Suppressor macrophage treated with lipopolysaccharide for 4 hours (primary cell): ENCODE measurements at regions not wholly inside any gene's neighbourhood (a gene's known extent, or its start where the extent isn't known, plus 50 kb on each side); places are given as distances from the start of the nearest gene placed in this dataset.

ENCODE experiments used
- DNase-seq: peaks from one replicate; pipeline ENCODE4 v3.0.0-alpha.2; 2020

DNA sequence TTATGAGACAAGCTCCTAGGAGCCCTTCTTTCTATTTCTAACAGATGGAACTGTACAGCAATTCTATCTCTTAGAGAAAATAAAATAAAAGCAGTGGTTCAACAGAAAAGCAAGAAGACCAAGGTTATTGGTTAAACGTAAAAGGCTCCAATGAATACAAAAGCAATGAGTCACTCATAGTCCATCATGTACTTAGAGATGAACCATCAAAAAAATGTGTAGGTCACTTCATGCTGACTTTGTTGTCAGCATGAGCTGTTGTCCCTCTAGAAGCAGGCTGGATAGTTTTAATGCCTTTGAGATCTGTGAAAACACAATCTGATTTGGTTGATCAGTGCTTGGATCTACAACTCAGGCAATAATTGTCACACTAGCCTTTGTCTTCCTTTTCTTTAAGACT lies 378.6 kb upstream of the ANXA10 start:
- no peak for DNase-seq

DNA sequence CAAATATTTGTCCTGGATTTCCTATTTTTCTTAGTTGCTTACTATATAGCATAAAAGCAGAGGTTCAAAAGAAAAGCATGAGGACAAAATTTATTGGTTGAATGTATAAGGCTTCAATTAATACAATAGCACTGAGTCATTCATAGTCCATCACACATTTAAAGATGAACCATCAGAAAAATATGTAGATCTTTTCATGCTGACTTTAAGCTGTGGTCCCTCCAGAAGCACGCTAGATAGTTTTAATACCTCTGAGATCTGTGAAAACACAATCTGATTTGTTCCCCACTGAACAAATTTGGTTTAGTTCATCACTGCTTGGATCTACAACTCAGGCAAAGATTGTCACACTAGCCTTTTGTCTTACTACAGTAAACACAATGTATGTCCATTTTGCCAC lies 377.2 kb upstream of the ANXA10 start:
- no peak for DNase-seq

DNA sequence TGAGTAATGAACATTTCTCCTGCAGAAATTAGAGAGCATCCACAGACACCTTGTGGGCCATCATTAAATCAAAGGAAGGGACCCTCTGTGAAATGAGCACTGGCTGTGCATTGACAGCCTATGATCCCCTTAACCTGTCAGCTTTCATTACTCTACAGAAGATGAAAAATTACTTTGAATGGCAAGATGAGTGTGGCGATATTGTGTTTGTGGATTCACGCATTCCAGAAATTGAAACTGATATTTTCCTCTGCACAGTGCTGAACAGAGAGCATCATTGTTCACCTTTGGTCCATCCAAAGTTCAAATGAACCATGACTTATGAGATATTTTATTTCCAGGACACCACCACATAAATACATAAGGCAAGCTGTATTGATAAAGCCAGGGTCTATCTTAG lies 374.8 kb upstream of the ANXA10 start:
- DNase-seq: no peak

DNA sequence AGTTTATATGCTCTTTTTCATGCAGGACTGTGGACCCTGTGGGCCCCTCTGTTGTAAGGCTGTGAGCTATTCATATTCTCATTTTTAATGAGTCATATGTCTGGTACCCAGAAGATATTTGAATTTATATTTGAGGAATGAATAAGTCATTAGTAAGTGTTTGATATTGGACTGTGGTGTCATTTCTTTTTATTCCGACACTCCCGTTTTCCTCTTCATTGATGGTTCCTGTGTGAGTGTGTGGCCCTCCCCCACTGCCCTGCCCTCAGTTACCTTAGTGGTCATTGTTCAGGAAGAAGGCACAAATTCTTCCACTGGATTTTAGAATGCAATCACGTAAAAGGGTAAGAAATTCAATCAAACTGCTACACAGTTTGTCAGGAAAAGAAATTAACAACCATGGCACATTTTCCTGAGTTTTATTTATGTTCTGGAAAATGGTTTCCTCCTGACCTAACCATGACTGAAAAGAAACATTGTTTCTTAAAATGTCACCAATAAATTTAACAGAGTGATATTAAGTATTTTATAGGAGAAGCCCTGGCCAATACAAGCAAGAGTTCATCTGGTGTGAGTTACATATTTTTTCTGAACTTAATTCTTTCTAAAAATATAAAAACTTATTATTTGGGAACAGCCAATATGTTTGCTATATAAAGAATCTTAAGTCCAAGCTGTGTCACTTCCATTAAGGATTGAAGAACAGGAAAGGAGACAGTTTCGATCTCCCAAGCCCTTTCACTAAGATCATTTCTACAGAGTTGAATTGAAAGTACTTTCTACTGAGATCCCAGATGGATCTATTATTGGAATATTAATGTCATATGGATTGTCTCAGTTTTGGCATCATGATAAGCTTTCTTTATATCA lies 370.5 kb upstream of the ANXA10 start:
- DNase-seq: no peak

DNA sequence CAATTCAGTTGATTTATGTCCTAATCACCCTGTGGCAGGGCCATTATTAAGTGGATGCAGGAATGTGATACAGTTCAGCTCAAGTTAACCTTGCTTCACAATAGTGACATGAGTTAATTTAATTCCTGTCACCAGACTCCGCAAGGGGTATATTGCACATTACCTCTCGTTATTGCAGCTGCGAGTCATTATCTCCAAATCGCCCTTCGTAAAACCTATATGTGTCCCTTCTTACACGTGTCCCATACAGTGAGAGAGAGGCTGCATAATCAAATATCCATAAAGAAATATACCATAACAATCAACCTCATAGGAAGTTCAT lies 369.9 kb upstream of the ANXA10 start:
- no peak for DNase-seq

DNA sequence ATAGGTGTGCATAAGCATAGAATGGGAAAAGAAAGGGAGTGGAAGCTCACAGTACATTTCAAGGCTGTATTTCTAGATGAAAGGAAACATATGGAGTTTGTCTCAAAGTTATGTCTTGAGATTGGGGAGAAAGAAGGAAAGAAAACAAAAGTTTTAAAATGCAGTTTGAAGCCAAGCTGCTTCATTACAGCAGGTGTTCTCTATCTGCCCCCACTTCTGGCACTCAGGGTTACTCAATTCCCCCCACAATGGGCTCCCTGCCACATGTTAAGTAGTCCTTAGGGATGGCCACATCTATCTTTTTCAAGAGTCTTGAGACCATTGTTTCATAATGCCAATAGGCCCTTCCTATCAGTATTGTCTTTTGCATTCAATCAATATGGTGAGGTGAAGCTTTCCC lies 367.4 kb upstream of the ANXA10 start:
- DNase-seq: no peak

DNA sequence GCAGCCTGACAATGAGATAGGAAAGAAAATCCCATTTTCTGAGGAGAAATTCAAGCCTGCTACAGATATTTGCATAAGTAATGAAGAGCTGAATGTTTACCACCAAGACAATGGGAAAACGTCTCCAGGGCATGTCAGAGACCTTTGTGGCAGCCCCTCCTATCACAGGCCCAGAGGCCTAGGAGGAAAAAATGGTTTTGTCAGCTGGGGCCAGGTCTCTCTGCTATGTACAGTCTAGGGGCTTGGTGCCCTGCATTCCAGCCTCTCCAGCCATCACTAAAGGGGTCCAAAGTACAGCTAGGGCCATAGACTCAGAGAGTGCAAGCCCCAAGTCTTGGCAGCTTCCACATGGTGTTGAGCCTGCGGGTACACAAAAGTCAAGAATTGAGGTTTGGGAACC lies 361.6 kb upstream of the ANXA10 start:
- DNase-seq: no peak

DNA sequence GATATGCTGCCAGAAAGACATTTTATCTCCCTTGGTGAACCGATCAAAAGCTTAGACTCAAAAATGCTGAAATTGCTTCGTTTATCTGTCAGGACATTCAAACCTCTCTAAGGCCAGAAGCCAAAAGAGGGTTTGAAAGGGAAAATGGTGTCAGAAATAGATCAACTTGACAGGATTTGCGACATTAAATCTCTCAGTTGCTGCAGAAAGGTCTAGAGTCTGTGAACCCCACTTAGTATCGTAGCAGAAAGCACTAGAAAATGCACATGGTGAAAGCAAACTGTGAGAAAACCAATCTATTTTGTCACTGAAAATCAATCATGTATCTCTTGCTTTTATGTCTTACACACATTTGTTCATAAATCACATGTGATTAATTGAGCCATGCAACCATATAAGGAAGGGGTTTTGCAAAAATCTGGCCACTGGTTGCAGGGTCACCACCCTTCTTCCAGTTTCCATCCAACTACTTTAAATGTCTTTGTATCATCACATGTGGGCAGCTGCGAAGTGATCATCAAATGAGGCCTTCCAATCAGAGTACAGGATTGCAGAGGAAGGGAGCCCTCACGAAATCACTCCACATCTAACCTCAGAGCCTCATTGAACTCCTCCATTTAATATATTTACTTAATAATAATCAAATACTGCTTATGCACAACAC lies 347.2 kb upstream of the ANXA10 start:
- no peak for DNase-seq

DNA sequence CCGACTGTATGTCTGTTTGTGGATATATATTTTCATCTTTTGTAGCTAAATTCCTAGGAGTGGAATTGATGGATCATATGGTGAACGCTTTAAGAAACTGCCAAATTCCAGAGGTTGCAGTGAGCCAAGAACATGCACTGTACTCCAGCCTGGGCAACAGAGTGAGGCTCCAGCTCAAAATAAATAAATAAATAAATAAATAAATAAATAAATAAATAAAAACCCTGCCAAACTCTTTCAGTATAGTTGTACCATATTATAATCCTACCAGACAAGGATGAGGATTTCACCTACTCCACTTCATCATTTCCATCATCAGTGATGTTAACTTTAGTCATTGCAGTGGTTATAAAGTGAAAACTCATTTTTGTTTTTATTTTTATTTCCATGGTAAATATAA lies 325.1 kb upstream of the ANXA10 start:
- DNase-seq: no peak

DNA sequence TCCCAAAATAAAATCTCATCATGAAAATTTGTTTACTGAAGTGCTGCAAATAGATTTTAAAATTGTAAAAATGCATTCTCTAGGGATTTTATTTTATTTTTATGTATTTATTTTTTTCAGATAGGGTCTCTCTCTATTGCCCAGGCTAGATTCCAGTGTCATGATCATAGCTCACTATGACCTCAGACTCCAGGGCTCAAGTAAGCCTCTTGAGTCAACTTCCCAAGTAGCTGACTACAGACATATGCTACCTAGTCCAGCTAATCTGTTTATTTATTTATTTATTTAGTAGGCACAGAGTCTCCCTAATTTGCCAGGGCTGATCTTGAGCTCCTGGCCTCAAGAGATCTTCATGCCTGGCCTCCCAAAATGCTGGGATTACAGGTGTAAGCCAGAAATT lies 317.7 kb upstream of the ANXA10 start:
- no peak for DNase-seq

DNA sequence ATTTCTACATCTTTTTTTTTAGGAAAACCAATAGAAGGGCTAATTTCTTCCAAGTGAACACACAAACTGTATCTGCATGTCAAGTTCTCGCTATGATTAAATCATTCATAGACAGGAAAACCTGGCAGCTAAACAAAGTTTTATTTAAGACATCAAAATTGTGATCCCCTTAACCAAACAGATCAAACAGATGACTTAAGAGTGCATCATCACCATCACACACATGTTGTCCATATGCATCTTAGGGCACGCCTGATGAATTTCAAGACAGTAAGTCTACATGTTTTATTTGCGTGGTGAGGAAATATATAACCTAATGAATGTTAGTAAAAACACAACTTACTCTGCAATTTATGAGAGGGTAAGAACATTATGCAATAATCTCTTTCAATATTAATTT lies 317.0 kb upstream of the ANXA10 start:
- no peak for DNase-seq

DNA sequence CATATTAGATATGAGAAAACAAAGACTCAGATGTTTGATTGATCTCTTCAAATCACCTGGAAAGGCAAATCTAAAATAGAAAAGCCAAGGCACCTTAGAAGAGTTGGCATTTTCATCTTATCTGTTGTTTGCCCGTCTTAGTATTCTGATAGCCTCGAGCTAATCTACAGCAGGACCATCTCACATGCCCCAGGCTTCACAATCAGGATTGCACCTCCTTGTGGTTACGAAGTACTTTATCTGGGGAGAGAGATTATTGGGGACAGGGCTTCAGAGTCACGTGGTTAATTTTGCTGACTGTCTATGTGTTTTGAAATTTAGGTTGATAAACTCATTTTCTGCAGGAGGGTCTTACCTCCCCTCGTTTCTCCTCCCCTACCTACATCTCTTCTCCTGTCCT lies 313.1 kb upstream of the ANXA10 start:
- DNase-seq: no peak

DNA sequence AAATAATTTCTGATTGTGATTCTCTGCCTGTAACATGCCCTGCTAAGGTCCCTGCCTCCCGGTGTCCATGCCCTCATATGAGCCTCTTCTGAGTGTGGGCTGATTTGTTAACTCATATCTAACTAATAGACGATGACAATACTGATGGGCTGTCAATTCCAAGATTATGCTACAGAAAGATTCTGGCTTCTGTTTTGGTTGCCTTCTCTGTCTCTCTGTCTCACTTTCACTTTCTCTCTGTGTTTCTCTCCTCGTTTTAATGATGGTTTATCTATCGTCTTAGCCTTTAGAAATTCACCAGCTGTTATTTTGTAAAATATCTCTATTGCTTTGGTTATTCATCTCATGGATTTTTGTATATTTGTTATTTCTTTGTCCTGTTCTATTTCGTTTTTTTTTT lies 312.5 kb upstream of the ANXA10 start:
- no peak for DNase-seq

DNA sequence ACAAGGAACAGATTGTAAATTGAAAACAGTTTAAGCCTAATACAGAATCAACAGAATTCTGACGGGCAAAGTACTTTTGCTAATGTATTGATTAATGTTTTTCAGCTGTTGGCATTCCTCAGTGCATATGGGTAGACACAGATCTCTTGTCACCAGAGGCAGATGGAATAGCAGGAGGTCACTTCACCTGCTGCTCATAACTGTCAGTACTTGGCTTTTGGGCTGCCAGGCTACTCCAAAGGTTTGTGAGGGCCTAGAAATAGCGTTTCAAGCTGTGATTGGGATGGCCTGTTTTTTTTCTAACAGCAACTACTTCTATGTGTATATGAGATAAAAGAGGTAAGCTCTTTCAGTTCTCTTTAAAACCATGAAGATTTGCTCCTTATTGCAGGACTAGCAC lies 307.5 kb upstream of the ANXA10 start:
- DNase-seq: no peak

DNA sequence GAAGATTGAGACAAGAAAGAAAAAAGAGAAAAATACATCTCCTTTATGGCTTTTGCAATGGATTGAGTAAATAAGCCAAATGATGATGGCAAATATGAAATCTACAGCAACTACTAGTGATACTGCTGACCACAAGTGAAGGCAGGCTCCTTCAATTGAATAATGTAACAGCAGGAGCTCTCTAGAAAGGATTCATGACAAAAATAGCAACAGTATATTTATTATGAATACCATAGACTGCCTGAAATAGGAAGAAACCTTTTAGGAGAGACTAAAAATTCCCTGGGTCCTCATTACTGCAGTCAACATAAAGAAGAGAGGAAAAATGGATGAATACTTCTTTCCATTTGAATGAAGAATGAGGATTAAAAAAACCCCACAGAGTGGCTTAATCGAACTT lies 306.8 kb upstream of the ANXA10 start:
- no peak for DNase-seq

DNA sequence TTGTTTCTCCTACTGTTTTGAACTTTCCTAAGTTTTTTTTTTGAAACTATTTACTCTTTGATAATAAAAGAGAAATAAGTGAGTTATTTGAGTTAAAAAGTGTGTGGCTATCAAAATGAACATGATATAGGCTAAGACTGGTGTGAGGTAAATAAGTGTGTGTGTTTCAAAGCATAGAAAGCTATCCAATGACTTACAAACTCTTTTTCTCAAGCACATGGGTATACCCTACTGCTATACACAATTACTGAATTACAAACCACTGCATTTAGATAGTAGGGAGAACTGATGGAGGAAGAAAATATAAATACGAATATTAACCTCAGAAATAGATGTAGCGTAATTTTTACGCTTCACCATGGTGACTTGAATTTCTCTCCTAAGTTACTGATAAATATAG lies 305.8 kb upstream of the ANXA10 start:
- no peak for DNase-seq

DNA sequence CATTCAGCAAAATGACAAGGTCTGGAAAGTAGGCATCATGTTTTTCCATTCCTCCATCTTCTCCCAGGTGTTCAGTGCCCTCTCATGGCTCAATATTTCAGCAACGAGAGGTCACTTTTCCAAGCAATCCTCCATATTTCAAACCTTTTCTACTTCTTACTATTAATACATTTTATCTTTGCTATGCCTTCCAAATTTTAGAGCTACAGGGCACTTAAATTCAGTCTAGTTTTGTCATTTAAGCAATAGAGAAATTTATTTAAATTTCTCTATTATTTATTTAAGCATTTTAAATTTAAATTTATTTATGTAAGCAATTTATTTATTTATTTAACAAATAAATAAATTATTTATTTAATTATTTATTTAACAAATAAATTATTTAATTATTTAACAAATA lies 305.1 kb upstream of the ANXA10 start:
- DNase-seq: no peak

DNA sequence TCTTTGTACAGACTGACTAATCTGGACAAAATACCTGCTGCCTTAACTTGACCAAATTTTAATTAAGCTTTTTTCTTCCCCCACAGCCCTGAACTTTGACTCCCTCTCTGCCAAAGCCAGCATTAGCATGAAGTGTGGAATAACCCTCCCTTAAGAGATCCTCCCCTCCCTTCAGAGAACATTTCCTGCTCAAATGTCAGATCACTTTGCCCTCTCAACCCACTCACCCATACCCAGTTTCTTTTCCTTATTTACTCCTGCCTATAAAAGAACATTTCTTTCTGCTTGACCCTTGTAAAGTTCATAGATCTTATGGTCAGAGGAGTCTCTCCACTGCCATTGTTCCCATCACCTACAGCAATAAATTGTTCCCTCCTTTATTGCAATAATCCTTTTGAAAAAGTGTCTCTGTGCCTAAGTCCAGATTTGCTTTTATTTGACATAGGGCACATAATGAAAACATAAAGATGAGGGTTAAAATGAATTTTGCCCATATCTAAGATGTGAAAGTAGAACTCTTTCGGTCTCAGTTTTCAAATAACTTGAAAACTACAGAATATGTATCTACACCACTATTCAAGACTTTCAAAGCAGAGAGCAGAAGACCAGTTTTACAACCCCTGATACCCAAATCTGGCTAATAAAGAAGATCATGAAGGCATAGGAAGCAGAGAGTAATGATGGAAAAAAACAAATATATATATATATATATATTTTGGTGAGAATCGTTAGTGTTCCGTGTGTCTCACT lies 289.7 kb upstream of the ANXA10 start:
- no peak for DNase-seq

DNA sequence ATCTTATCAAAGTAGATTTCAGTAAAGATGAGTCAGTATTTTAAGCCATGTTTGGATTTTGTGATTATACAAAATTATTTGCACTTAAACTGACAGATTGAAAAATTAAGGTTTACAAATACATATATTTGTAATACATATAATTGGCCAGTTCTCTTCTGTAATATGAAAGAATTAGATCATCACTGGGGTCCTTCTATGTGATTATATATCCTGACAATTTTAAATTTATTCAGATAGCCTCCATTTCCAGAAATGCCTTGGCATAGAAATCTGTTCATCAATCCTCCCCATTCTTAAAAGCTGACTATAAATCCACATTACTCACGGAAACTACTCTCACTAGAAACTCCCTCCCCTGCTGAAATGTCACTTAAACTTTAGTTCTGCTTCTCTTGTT lies 280.4 kb upstream of the ANXA10 start:
- DNase-seq: no peak

DNA sequence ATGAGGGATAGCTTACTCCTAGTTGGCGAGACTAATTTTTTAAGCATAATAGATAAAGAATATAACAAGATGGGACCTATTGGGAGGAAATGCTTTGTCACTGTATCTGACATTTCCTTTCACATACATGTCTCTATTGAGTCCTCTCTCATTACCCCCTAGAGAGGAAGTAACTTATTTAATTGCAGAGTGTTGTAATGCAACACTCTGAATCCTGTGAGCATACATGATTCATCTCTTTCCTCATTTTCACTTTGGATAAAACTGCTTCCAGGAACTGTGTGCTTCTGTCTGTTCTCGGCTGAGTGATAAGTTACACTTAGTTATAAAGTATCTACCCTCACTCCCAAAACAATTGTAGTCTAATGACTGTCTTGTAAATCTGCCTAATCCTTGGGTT lies 266.1 kb upstream of the ANXA10 start:
- no peak for DNase-seq

DNA sequence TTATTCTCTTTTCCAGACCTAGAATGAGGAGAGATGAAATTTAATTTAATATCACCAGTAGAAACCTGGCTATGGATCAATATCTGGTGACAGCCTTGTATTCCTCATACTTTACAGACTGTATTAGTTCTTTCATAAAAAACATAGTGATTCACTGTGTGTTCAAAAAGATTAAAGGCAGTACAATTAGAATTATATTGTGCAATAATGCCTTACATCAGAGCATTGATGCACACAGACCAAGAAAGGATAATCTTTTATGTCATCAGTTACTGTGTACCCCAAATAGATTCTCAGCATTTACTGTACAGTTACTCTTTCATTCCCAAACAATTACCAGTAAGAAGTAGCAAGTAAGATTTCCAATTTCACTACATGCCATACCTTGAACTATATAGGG lies 260.5 kb upstream of the ANXA10 start:
- no peak for DNase-seq

DNA sequence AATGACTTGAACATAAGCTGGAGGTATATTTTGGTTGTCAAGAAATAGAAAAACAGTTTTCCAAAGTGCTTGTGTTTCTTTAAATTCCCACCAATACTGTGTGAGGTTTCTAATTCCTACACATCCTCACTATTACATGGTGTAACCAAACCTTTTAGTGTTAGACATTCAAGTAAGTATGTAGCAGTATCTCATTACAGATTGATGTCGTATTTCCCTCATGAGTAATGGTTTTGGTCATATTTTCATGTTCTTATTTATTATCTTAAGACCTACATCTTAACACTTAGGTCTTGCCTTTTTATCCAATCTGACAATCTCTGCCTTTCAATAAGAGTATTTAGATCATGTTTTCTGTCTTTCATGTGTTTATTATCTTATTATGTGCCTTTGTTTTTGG lies 253.7 kb upstream of the ANXA10 start:
- DNase-seq: no peak

DNA sequence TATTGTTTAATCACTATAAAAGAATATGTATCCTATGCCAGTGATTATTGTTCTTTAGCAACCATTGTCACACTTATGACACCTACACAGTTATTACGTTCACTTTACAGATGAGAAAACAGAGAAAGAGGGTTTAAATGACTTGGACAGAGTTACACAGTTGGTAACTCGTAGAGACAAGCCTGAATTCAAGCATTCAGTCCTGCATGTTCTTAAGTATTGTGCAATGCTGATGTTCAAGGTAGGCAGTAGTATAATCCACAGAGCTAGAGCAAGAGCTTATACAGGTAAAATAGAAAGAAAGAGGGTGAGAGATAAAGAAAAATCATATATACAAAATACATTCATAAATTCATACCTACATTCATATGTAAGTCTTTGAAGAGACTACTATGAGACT lies 249.8 kb upstream of the ANXA10 start:
- DNase-seq: no peak

DNA sequence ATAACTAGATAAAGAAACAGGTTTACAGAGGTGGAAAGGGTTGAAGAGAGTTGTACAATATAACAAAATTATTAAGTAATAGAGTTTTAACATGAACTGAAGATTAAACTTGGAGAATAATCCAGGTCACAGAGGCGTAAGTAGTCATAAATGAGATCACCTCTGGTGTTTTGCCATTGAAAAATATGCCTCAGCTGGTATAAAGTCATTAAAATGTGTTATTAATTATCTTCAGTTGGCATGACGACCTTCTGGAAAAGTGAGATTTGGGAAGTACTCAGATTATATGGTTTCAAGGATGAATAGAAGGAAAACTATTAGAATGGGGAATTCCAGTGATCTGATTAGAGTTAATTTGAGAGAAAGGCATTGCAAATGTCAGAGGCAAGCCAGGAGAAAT lies 237.5 kb upstream of the ANXA10 start:
- no peak for DNase-seq
